HEK293T (cell line): ENCODE measurements at regions not wholly inside any gene's neighbourhood (a gene's known extent, or its start where the extent isn't known, plus 50 kb on each side); places are given as distances from the start of the nearest gene placed in this dataset.

ENCODE experiments used
- ARNT ChIP-seq: fragments of 450-650 bp; IDR thresholded peaks from 2 replicates; pipeline ENCODE4 v1.6.1; 2017; ENCODE audit warnings: mild to moderate bottlenecking
- BHLHE40 ChIP-seq: fragments of 450-650 bp; IDR thresholded peaks from 2 replicates; pipeline ENCODE4 v1.6.1; 2016; ENCODE audit warnings: mild to moderate bottlenecking, moderate library complexity, borderline replicate concordance
- CTBP1 ChIP-seq: fragments of 450-650 bp; IDR thresholded peaks from 2 replicates; pipeline ENCODE4 v1.6.1; 2016; ENCODE audit warnings: borderline replicate concordance
- ELF4 ChIP-seq: fragments of 450-650 bp; IDR thresholded peaks from 2 replicates; pipeline ENCODE4 v1.6.1; 2017; ENCODE audit warnings: antibody characterized with exemption
- FOXK2 ChIP-seq: fragments of 450-650 bp; IDR thresholded peaks from 2 replicates; pipeline ENCODE4 v1.6.1; 2016; ENCODE audit warnings: mild to moderate bottlenecking
- FOXM1 ChIP-seq: fragments of 450-650 bp; IDR thresholded peaks from 2 replicates; pipeline ENCODE4 v1.6.1; 2017; ENCODE audit warnings: mild to moderate bottlenecking, borderline replicate concordance
- HDGF ChIP-seq: fragments of 450-650 bp; IDR thresholded peaks from 2 replicates; pipeline ENCODE4 v1.6.1; 2017; ENCODE audit warnings: antibody characterized with exemption, borderline replicate concordance
- L3MBTL2 ChIP-seq: fragments of 450-650 bp; conservative IDR thresholded peaks from 2 replicates; pipeline ENCODE4 v1.6.1; 2016; ENCODE audit warnings: mild to moderate bottlenecking
- SP1 ChIP-seq: fragments of 450-650 bp; IDR thresholded peaks from 2 replicates; pipeline ENCODE4 v1.6.1; 2017
- TARDBP ChIP-seq: fragments of 450-650 bp; IDR thresholded peaks from 2 replicates; pipeline ENCODE4 v1.6.1; 2016
- ZNF384 ChIP-seq: fragments of 450-650 bp; IDR thresholded peaks from 2 replicates; pipeline ENCODE4 v1.6.1; 2016

GRCh38 chr14:71629250-71629649 is 303.0 kb upstream of the RGS6 start:
- TF ChIP-seq ELF4, result no peak
- no peak for TF ChIP-seq SP1
- no peak for TF ChIP-seq FOXK2
- no peak for TF ChIP-seq L3MBTL2
- no peak for TF ChIP-seq ARNT
- TF ChIP-seq HDGF, result no peak
- TF ChIP-seq BHLHE40, result no peak
- TF ChIP-seq TARDBP, result no peak
- no peak for TF ChIP-seq FOXM1
- TF ChIP-seq CTBP1, result no peak
- no peak for TF ChIP-seq ZNF384
